Kidney capillary endothelial cell (primary cell): ENCODE measurements at regions not wholly inside any gene's neighbourhood (a gene's known extent, or its start where the extent isn't known, plus 50 kb on each side); places are given as distances from the start of the nearest gene placed in this dataset.
"Not testable (repeated sequence)": the region's sequence is repeated elsewhere in the genome, so short reads cannot be mapped to it uniquely, and the experiment has no call there.

Experiments used
- DNase-seq: peaks from one replicate; pipeline ENCODE4 v3.0.0-alpha.2; 2018; ENCODE audit warnings: low spot score

DNA sequence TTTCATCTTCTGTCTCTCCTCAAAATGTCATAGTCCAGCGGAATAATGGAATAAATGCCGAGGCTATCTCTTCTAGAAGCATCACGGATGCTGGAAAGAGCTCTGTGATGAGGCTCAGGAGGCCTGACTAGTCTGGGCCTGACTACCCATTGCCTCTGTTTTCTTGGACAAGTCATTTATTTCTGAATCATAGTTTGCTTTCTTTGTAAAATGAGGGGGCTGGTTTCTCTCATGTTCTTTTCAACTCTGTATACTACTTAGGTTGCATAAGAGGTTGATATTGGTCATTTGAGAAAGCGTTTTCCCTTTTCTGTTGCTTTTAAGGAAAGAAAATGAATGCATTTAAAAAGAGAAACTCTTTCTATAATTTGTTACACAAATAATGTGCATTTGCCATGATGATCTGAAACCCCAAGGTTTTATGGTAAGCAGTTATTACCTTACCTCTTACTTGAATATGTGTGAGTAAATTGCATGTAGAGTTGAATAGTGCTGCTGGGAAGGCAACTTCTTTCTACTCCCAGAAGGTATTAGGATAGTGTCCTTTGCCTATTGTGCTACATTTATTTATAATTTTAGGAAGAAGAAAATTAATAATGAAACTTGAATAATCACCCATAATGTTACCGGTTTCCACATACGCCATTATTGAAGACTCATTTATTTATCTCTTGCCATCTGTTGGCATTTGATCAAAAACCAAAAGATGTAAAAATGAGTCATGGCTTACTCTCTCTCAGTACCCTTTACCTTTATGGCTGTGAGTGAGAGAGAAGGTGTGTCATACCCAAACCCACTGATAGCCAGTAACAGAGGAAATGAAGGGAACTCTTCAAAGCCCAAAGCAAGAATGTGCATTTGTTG lies 179.1 kb downstream of the FASLG start:
- no peak for DNase-seq

DNA sequence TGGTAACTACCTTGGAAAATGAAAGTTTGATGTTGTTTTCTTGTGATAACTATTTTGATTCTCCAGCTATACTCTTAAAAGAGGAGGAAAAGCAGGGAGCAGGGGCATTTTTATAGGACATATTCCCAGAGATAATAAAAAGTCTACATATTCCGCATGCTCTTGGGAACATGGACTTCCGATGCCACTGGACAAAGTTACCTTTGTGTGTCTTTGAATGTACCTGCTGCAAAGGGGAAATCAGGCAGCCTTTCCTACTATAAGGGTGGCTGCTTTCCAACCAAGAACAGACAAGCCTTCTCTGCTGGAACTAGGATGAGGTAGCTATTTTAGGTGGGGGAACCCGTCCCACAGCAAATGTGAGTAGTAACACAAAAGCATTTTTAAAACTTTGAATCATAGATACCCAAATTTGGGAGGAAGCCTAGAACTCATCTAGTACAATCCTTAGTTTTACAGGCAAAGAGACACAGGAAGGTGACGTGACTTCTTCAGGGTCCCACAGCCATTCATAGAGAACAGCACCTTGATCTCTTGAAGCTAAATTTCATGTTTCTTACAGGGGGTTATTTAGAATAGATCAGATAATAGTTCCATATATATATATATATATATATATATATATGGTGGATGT lies 179.9 kb downstream of the FASLG start:
- DNase-seq: no peak

DNA sequence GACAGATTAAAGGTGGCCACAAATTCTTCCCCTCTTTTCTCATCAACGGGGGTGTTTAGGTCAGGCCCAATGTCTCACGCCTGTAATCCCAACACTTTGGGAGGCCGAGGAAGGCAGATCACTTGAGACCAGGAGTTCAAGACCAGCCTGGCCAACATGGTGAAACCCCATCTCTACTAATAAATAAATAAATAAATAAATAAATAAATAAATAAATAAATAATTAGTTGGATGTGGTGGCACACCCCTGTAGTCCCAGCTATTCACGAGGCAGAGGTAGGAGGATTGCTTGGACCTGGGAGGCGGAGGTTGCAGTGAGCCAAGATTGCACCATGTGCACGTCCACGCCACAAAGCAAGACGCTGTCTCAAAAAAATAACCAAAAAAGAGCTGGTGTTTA lies 180.7 kb downstream of the FASLG start:
- not testable (repeated sequence) for DNase-seq

DNA sequence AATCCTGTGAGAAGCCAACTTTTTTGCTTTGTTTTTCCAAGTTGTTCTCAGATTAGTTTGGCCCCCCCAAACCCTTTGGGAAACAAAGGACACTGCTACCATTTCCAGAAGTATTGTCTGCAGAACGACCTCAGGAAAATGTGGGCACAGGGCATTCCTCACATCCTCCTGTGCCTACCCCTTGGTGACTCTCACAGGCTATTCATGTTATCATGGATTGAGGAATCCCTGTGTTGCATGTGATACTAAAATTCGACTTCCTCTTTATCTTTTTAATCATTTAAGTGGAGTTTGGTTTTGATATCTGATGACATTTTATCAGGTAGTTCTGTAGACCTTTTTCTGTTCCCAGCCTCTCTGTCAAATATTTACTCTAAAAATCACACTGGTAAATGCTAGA lies 184.5 kb downstream of the FASLG start:
- DNase-seq: no peak

DNA sequence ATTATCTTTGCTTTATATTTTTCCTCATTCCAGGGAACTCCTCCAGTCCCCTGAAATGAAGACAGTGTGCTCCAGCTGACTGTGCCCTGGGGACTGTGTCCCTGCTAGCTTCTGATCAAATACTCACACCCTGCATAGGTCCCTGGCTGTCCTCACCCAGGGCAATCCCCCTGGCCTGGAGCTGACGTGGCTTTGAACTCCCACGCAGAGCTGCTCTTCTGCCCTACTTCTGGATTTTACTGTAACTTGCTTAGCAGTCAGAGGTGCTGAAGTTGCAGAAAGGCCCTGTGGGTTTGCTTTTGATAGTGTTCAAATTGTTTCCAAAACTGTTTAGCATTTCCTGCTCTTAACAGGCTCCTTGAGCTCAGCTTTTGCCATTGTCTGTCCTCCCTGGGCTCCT lies 186.5 kb downstream of the FASLG start:
- DNase-seq: no peak

DNA sequence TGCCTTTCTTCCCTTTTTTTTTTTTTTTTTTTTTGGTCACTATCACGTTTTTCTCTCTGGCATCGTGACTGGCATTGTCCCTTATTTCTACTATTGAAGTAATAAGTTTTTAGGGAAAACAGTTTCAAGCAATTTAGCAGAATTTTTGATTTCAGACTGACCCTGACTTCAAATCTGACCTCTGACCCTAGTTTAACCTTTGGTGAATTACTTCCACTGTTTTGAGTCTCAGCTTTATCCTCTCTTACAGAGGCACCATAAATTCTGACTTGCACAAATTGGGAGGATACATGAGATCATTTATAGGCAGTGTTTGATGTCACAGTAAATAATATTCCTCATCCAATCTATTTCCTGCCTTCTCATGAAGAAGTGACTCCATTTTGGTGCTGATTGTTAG lies 187.0 kb downstream of the FASLG start:
- DNase-seq: no peak

DNA sequence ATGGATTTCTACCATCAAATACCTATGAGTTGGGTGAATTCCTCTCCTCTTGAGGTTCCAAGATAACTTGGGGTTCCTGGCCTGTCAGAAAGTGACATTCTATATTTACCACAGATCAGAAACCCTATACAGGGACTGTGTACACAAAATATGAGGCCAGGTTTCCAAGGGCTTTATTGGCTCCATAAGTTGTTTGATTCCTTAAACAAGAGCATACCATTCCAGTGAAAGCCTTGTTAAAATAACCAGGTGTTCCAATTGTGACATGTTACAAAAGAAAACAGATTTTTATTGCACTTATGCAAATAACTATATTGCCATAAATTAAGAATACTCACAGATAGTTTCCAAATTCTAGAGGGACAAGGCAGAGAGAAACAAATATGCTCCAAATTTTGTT lies 188.9 kb downstream of the FASLG start:
- not testable (repeated sequence) for DNase-seq

DNA sequence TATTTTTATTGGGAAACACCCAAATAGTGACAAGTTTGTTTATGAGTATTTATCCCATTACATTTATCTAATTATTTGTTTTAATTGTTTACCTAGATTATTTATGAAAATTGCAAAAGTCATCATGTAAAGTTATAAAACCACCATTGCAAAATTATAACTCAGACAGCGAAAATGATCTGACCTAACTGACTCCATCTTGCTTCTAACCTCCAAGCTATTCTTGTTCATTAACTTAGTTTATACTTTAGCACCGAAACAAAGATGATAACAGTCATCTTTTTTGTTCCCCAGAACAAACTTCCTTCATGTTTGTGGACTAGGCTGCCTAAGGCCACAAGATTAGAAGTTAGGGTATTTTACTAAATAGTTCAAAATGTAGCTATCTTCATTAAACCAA lies 190.8 kb downstream of the FASLG start:
- no peak for DNase-seq

DNA sequence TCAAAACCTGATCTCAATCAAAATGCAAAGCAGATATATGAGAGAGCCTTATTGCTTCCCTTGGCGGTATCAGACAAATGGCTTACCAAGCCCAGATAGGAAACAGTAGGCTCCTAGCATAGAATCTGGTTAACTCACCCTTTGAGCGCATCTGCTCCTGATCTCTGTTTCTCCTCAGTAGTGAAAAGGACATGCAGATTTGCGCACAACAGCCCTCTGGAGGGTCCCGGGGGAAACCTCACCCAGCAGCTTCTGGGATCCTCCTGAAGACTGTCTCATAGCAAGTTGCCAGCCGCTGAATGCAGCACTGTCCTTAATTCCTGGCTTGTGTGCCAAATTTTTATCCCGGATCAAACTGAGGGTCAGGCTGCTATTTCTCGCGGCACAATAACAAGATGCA lies 192.2 kb downstream of the FASLG start:
- DNase-seq: no peak

DNA sequence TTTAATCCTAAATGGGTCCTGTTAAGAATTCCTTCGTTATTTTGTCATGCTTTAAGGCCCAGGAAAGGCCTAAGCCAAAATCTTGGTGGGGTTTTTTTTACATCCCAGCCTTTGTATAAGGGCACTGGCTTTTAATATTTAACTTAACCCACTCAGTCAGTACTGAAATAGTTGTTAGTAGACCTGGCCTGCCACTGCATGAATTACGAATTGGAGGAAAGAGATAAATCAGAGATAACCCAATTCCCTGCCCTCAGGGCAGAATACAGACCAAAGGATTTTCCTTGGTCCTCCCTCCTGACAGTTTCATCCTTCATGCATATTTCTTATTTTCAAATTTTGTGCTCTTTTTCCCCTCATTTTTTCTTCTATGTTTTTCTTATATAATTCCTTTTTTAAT lies 193.0 kb downstream of the FASLG start:
- no peak for DNase-seq

DNA sequence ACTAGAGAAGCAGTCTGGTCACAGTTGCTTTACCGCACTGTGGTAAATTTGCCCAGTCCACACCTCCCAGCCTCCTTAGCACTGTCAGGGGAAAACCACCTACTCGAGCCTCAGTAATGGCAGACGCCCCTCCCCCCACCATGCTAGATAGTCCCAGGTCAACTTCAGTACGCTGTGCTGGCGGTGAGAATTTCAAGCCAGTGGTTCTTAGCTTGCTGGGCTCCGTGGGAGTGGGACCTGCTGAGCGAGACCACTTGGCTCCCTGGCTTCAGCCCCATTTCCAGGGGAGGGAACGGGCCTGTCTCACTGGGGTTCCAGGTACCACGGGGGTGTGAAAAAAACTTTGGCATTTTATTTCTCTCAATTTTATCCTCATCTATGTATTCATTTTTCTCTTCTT lies 194.8 kb downstream of the TNFSF18 start:
- DNase-seq: not testable (repeated sequence)

DNA sequence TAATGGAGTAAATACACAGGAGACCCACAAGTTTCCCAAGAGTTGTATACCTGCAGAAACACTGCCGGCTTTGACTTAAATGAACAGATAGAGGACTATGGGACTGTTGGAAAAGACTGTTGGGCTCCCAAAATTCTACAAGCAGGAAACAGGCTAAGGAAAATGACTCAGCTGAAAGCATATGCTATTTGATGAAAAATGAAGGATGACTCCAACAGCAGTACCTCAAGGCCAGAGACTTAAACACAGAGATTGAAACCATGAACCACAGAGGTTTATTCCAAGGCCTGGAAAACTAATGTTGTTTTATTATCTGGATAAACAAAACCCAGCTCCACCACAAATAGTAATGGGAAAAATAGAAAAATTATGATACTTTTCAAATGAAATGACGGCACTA lies 187.7 kb downstream of the TNFSF18 start:
- DNase-seq: no peak

DNA sequence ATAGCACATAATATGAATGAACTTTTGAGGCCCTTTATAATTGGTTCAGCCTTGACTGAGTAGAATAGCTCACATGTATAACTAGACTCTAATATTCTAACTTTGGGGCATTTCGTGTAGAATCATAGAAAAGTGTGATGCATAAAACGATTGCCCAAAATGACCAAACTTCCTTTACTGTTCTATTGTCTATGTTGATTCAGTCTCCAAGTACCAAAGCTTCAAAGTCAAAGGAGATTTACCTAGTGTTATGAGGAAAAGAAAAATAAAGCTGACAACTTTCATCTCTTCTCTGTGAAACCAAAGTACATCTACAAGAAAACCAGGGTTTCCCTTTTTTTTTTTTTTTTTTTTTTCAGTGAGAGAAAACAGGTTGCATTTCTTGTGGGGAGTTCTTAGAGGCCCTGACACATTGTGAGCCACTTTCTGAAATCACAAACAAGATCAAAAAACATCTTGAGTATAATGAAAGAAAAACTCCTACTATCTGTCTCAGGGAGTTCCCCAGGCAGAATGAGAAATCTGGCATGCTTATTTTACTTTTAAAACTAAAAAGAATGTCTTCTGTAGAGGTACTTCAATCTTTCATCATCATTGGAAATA lies 183.4 kb downstream of the TNFSF18 start:
- no peak for DNase-seq

DNA sequence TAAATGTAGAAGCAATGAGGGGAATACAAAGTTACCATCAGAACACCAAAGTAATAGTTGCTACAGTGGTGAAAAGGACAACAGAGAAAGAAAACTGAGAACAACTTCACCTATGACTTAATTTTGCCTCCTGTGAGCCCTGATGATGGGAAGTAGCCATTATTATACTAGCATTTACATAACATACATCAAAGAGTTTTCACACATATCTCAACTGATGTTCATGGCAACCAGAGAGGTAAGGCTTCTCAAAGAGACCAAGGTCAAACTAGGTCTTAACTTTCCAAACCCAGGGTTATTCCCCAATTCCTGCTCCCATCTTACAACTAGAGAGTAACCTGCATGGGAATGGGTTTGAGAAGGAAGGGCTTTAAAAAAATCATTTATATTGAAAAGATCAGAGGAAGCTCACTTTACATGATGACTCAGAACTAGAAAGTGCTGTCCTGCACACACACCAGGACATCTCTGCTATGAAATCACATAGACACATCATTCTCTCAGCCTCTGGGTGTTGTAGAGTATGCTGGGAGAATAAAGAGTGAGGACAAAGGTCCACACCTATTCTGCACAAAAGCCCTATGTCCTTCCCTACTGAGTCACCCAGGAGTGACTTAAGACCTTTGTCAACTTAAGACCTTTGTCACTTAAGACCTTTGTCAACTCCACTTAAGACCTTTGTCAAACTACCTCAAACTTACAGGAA lies 179.7 kb downstream of the TNFSF18 start:
- DNase-seq: no peak

DNA sequence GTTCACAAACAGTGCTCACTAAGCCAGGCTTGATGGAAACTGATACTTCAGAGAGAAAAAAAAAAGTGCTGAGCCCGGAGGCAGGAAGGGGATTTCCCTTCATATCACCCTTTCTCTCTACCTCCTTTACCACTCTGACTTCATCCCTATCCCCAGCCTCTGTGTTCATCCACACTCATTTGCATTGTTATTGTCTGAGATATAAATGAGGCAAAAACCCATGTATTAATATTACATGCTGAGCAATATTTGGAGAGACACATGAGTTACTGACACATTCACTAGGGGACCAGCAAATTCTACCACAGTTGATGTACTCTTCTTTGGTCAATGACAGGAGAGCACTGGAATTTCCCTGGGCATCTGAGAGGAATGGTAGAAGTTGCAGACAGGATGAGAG lies 175.8 kb downstream of the TNFSF18 start:
- DNase-seq: no peak

DNA sequence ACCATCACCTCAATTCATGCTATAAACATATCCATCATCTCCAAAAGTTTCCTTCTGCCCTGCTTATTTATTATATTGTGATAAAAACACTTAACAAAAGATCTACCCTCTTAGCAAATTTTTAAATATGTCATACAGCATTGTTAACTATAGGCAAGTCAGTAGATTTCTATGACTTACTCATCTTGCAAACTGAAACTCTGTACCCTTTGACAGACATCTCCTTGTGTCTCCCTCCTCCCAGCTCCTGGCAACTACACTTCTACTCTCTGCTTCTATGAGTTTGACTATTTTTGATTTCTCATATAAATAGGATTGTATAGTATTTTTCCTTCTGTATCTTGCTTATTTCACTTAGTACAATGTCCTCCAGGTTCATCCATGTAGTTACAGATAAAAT lies 174.8 kb downstream of the TNFSF18 start:
- DNase-seq: no peak

DNA sequence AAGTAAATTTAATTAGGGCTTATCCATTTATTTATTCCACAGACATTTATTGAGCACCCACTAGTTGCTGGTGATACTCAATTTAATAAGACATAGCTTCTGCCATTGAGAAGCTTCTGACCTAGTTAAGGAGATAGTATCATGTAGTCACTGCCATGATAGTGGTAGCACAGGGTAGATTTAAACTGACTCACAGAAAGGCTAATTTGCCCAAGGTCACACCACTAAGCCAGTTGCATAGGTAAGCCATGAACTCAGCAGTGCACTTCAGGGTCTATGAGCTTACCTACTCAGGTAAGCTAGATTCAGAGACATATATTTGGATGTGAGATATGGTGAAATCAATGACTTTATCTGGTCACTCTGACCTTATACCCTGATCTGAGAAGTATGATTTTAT lies 168.4 kb downstream of the TNFSF18 start:
- no peak for DNase-seq

DNA sequence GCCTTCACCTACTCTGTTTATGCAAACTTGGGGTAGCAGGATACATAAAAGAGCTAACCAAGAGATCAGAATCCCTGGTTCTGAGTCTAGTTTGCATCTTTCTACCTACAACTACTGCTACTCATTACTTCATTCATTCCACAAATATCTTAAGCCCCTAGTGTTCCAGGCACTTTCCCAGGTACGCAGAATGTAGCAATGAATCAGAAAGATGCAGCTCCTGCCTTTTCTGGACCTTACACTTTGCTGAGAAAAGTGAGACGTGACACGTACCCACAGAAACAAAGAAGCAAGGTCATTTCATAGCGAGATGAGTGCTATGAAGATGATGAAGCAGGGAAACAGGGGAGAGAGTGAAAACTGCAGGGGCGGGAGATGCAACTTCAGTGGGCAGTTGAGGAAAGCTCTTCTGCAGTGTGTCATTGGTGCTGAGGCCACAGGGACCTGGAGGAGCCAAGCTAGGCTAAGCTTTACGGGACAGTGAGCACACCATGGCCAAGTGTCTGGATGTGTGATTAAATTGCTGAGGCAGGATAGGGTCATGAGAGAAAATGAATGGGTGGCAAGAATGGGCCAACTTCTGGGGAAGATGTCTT lies 167.9 kb downstream of the TNFSF18 start:
- no peak for DNase-seq

DNA sequence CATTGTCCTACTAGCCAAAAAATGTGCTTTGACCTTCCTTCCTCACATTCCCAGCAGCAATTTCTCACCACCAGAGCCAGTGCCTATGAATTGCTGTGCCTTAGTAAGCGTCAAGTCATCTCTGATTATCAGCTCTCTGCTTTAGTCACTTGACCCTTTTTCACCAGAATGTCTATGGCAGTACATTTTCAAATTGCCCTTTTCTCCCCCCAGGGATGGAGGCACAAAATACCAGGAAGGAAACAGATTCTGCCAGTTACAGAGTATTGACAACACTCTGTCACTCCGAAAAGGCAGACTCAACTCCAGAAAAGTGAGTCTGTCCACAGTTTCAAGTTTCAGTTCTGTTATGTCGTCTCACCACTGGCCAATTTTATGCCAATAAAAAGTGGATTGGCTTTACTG lies 167.4 kb downstream of the TNFSF18 start:
- DNase-seq: no peak

DNA sequence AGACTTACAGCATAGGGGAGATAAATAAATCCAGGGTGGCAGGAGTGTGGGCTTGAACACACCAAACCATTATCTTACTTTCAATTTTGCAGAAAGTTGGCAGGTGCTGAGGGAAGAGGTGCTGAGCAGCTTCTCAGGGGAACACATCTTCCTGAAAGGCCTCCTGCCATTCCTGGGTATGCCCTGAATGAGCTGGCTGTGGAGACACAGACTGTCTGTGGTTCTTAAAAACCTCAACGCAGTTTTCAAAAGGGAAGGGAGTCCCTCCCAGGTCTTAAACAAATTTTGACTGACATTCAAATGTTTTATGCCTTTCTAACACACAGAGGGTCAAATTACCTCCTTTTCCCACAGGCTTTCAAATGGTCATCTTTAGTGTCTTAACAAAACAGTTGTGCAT lies 166.9 kb downstream of the TNFSF18 start:
- DNase-seq: no peak

DNA sequence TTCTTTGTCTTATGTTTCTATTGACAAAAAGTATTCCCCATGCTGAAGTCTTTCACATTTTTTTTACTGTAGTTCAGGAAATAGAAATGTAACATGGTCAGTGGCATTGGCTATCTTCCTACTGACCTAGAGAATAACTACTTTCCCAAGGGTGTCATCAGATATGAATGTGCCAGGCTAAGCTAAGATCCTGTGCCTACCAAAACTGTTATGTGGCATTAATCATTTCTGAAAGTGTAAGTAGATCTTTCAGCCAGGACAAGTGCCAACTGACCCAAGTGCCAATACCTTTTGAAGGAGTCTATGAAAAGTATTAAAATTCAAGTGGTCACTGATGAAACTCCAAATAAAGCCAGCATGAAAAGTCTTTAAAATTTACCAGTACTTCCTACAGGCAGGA lies 165.3 kb downstream of the TNFSF18 start:
- DNase-seq: no peak

DNA sequence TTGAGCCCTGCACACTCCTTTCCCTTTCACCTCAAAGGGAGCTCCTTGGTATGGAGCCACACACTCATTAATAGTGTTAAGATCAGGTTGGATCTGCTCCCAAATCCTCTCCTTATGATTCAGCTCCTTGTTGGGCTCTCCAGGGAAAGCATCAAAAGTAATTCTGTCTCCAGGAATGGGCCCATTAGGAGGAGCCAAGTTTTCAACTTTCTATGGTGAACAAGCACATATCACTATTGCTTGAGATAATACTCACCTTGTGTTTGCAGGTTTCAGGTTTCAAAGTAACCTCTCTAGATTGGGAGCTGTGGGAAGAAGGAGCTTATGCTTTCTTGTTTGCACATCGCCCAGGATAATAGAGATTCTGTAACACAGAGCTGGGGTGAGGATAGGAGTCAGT lies 164.8 kb downstream of the TNFSF18 start:
- DNase-seq: no peak
